Activated naive CD8-positive, alpha-beta T cell treated with anti-CD3 and anti-CD28 coated beads, Interleukin-2, amount 10 ng/mL, durations not matched to agents 7 days and 5 days (primary cell): ENCODE measurements at regions not wholly inside any gene's neighbourhood (a gene's known extent, or its start where the extent isn't known, plus 50 kb on each side); places are given as distances from the start of the nearest gene placed in this dataset.

Experiments used
- ATAC-seq: fragments of 150-1000 bp; cut with Tn5 transposase; one replicate; pipeline ENCODE4 v1.10.0; 2021; ENCODE audit warnings: low read depth, moderate library complexity
- POLR2A ChIA-PET: fragments of 350-600 bp; sonication (Branson Sonifier 250); formaldehyde crosslinking; loops from one replicate; lab custom pipeline; 2021; ENCODE audit warnings: antibody characterized with exemption; lab: Charles Lee
- DNase-seq: peaks from one replicate; pipeline ENCODE4 v3.0.0; 2021
- H3K27ac Mint-ChIP-seq: one replicate; pipeline ENCODE4 v1.8.0; 2022; ENCODE audit warnings: mild to moderate bottlenecking, mixed read lengths
- H3K27me3 Mint-ChIP-seq: one replicate; pipeline ENCODE4 v1.8.0; 2022; ENCODE audit warnings: mild to moderate bottlenecking, moderate library complexity, mixed read lengths
- H3K36me3 Mint-ChIP-seq: one replicate; pipeline ENCODE4 v1.8.0; 2021; ENCODE audit warnings: mild to moderate bottlenecking, mixed read lengths
- H3K4me1 Mint-ChIP-seq: one replicate; pipeline ENCODE4 v1.8.0; 2021; ENCODE audit warnings: mixed read lengths
- H3K4me3 Mint-ChIP-seq: one replicate; pipeline ENCODE4 v1.8.0; 2022; ENCODE audit warnings: mild to moderate bottlenecking, moderate library complexity, mixed read lengths
- H3K9me3 Mint-ChIP-seq: one replicate; pipeline ENCODE4 v1.8.0; 2021; ENCODE audit warnings: mixed read lengths

DNA sequence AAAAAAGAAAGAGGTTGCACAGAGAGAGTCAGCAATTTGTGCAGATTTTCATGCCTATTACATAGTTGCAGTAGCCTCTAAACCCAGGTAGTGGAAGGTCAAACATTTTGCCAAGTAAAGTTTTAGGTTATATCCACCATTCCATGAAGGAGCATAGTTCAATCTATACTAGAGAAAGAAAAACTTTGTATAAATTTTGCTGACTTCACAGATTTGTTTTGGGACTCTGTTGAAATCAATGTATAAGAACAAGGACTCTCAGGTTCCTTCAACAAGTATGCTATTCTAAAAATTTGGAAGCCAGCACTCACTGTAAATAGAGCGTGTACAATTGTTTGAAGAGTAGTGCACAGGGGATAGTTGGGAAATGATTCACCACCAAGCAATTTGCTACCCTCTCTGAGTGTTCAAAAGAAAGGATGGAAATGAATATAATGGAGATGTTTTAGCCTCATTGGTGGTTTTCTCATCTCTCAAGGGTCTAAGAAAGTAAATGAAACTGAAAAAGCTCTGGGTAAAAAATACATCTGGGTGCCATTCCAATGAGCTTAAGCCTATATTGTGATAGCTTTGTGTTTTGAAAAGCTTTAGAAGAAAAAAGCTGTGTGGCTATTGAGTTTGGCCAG, 508.4 kb upstream of the LUZP2 start:
- no peak for ATAC-seq
- Mint-ChIP-seq H3K27ac (no peak overlapping the region), H3K4me1 (no peaks in the 10 kb centered on the region), H3K27me3 (no peaks in the 10 kb centered on the region), H3K4me3 (no peak overlapping the region), H3K36me3 (no peaks in the 10 kb centered on the region), H3K9me3 (peaks cover 8% of the 10 kb centered on the region)
- POLR2A ChIA-PET = no interaction called here
- DNase-seq = no peak

GRCh38 chr11:23990346-23991164, 506.3 kb upstream of the LUZP2 start:
- Mint-ChIP-seq H3K27me3 (no peaks in the 10 kb centered on the region), H3K27ac (no peak overlapping the region), H3K4me1 (no peaks in the 10 kb centered on the region), H3K36me3 (no peaks in the 10 kb centered on the region), H3K9me3 (peaks cover 7% of the 10 kb centered on the region), H3K4me3 (no peak overlapping the region)
- POLR2A ChIA-PET = no interaction called here
- DNase-seq (no peak), ATAC-seq (no peak)

DNA sequence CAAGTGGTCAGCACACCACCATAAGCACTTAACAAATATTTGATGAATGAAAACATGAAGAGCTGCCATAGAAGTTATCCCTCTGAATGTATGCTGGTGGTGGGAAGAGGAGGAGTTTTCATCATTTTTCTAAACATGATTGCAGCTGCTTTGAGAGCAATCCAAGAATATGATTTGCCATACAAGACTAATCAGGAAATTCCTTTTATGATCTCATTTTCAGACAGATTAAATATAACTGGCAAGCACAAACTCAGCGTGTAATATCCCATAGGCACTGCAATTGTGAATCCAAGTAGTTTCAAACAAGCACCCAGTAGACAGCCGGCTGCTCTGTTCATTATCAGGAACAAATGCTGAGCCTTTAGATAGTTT, 505.7 kb upstream of the LUZP2 start:
- no peak overlapping the region for H3K4me3 Mint-ChIP-seq
- H3K27me3 Mint-ChIP-seq = no peaks in the 10 kb centered on the region
- no peaks in the 10 kb centered on the region for H3K36me3 Mint-ChIP-seq

DNA sequence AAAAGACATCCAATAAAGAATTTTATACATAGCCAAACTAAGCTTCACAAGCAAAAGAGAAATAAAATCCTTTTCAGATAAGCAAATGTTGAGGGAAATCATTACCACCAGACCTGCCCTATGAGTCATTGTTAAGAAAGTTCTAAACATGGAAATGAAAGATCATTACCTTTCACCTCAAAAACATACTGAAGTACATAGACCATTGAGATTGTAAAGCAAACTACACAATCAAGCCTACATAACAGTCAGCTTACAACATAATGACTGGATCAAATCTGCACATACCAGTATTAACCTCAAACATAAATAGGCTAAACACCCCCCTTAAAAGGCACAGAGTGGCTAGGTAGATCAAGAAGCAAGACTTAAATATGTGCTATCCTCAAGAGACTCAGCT, 501.0 kb upstream of the LUZP2 start:
- Mint-ChIP-seq H3K4me3 (no peak overlapping the region), H3K4me1 (no peaks in the 10 kb centered on the region), H3K9me3 (peaks cover 11% of the 10 kb centered on the region), H3K27ac (no peak overlapping the region), H3K36me3 (no peaks in the 10 kb centered on the region), H3K27me3 (no peaks in the 10 kb centered on the region)
- POLR2A ChIA-PET = no interaction called here
- no peak for ATAC-seq
- DNase-seq = no peak

More for the DNA sequence above, 505.7 kb upstream of the LUZP2 start:
- Mint-ChIP-seq H3K9me3 (peaks cover 9% of the 10 kb centered on the region), H3K4me1 (no peaks in the 10 kb centered on the region), H3K27ac (no peak overlapping the region)
- ATAC-seq (no peak), DNase-seq (no peak)
- POLR2A ChIA-PET = no interaction called here

- POLR2A ChIA-PET = no interaction called here
- no peak for ATAC-seq
- Mint-ChIP-seq H3K4me3 (no peak overlapping the region), H3K27ac (no peak overlapping the region), H3K36me3 (no peaks in the 10 kb centered on the region), H3K27me3 (no peaks in the 10 kb centered on the region), H3K9me3 (peaks cover 11% of the 10 kb centered on the region), H3K4me1 (no peaks in the 10 kb centered on the region)
- DNase-seq = no peak
Measured at GRCh38 chr11:23997356-23997755, 499.5 kb upstream of the LUZP2 start.

DNA sequence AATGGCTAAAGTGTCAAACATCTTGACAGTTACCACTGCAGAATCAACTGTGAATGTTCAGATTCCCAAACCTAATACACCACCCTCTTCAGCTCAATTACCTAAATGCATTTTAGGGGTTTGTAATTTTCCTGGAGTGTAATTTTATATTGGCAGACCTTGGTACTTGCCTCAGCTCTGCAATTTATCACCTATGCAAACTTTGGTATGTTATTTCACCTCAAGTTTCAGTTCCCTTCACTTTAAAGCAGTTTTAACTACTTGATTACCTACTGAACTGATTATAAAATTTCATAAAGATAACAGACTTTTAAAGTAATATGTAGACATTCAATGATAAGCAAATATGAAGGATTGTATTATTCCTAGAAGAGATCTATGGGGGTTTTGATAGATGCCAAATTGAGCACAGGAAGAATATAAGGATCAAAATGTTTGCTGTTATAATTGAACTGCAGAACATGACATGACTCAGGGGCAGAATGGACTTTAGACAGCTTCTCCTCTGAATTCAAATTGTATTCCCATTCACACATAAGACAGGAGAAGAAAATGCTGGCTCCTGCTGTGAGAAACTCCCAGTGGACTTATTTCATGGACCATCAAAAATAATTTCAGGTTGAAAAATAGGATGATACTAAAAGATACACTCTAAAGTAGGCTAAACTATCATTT, 491.5 kb upstream of the LUZP2 start:
- no peak overlapping the region for H3K27ac Mint-ChIP-seq
- H3K27me3 Mint-ChIP-seq = no peaks in the 10 kb centered on the region
- no peaks in the 10 kb centered on the region for H3K36me3 Mint-ChIP-seq
- ATAC-seq = no peak
- POLR2A ChIA-PET = interaction anchor here (0.8 kb wide), 1 partner anchor 672 kb away, joined by 3 read pairs; no protein-coding TSS in a partner anchor
- no peak overlapping the region for H3K4me3 Mint-ChIP-seq
- no peaks in the 10 kb centered on the region for H3K4me1 Mint-ChIP-seq
- peaks cover 4% of the 10 kb centered on the region for H3K9me3 Mint-ChIP-seq
- no peak for DNase-seq

GRCh38 chr11:24043842-24044241, 453.0 kb upstream of the LUZP2 start:
- H3K4me1 Mint-ChIP-seq = no peaks in the 10 kb centered on the region
- DNase-seq = no peak
- no peak overlapping the region for H3K27ac Mint-ChIP-seq
- H3K36me3 Mint-ChIP-seq = no peaks in the 10 kb centered on the region
- POLR2A ChIA-PET = no interaction called here
- no peaks in the 10 kb centered on the region for H3K27me3 Mint-ChIP-seq
- no peak for ATAC-seq
- H3K4me3 Mint-ChIP-seq = no peak overlapping the region
- H3K9me3 Mint-ChIP-seq = peaks cover 7% of the 10 kb centered on the region

DNA sequence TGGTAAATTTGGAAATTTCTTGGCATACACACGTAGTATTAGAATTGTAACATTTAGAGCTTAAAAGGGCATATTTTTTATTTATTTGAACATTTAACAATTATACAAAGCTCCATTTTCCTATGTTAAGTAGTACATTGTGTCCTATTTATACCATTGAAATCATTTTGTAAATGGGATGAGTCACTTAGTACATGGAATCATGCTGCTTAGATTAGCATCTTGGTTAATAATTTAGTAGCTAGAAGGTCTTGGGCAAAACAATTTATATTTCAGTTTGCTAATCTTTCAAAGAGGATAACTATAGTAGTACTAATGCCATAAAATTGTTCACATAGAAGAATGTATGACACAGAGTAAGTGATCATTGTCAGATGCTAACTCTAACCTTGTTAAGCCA, 450.1 kb upstream of the LUZP2 start:
- Mint-ChIP-seq H3K9me3 (peaks cover 7% of the 10 kb centered on the region), H3K27ac (no peak overlapping the region), H3K4me1 (no peaks in the 10 kb centered on the region), H3K27me3 (no peaks in the 10 kb centered on the region), H3K36me3 (no peaks in the 10 kb centered on the region), H3K4me3 (no peak overlapping the region)
- DNase-seq (no peak), ATAC-seq (no peak)
- POLR2A ChIA-PET = no interaction called here

GRCh38 chr11:24056051-24056450, 440.8 kb upstream of the LUZP2 start:
- DNase-seq (no peak), ATAC-seq (no peak)
- POLR2A ChIA-PET = no interaction called here
- H3K27me3 Mint-ChIP-seq = no peaks in the 10 kb centered on the region
- no peak overlapping the region for H3K27ac Mint-ChIP-seq
- no peaks in the 10 kb centered on the region for H3K4me1 Mint-ChIP-seq
- peaks cover 2% of the 10 kb centered on the region for H3K9me3 Mint-ChIP-seq
- H3K36me3 Mint-ChIP-seq = no peaks in the 10 kb centered on the region
- H3K4me3 Mint-ChIP-seq = no peak overlapping the region

DNA sequence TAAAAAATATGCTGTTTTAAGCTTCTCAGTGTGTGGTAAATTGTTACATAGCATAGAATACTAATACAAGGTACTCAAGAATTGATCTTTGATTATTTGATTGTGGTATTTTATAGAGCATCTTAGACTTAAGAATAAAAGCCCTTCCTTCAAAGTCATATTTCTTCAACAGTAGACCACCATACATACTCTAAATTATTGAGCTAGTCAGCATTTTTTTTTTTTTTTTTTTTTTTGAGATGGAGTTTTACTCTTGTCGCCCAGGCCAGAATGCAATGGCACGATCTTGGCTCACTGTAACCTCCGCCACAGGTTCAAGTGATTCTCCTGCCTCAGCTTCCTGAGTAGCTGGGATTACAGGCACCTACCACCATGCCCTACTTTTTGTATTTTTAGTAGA, 436.7 kb upstream of the LUZP2 start:
- Mint-ChIP-seq H3K27ac (no peak overlapping the region), H3K9me3 (peaks cover 2% of the 10 kb centered on the region), H3K4me1 (no peaks in the 10 kb centered on the region), H3K4me3 (no peak overlapping the region), H3K27me3 (no peaks in the 10 kb centered on the region), H3K36me3 (no peaks in the 10 kb centered on the region)
- ATAC-seq (no peak), DNase-seq (no peak)
- POLR2A ChIA-PET = no interaction called here

GRCh38 chr11:24064309-24064903, 432.4 kb upstream of the LUZP2 start:
- Mint-ChIP-seq H3K36me3 (no peaks in the 10 kb centered on the region), H3K4me3 (no peak overlapping the region), H3K4me1 (no peaks in the 10 kb centered on the region), H3K27me3 (no peaks in the 10 kb centered on the region), H3K9me3 (no peaks in the 10 kb centered on the region), H3K27ac (no peak overlapping the region)
- ATAC-seq (no peak), DNase-seq (no peak)
- POLR2A ChIA-PET = no interaction called here

GRCh38 chr11:24068197-24068596, 428.7 kb upstream of the LUZP2 start:
- H3K9me3 Mint-ChIP-seq = no peaks in the 10 kb centered on the region
- H3K4me1 Mint-ChIP-seq = no peaks in the 10 kb centered on the region
- no peak overlapping the region for H3K4me3 Mint-ChIP-seq
- DNase-seq (no peak), ATAC-seq (no peak)
- POLR2A ChIA-PET = no interaction called here
- H3K27ac Mint-ChIP-seq = no peak overlapping the region
- H3K27me3 Mint-ChIP-seq = no peaks in the 10 kb centered on the region
- H3K36me3 Mint-ChIP-seq = no peaks in the 10 kb centered on the region

GRCh38 chr11:24070435-24070834, 426.4 kb upstream of the LUZP2 start:
- ATAC-seq (no peak), DNase-seq (no peak)
- H3K27me3 Mint-ChIP-seq = no peaks in the 10 kb centered on the region
- H3K27ac Mint-ChIP-seq = no peak overlapping the region
- no peaks in the 10 kb centered on the region for H3K4me1 Mint-ChIP-seq
- H3K36me3 Mint-ChIP-seq = no peaks in the 10 kb centered on the region
- H3K9me3 Mint-ChIP-seq = no peaks in the 10 kb centered on the region
- POLR2A ChIA-PET = no interaction called here
- H3K4me3 Mint-ChIP-seq = no peak overlapping the region
